Lung (tissue), 11 donors: ENCODE measurements at regions not wholly inside any gene's neighbourhood (a gene's known extent, or its start where the extent isn't known, plus 50 kb on each side); places are given as distances from the start of the nearest gene placed in this dataset.

Source experiments
- ATAC-seq: fragments of 200-7000 bp; cut with Tn5 transposase; one replicate; pipeline ENCODE4 v1.9.1; 2020; ENCODE audit warnings: moderate number of reproducible peaks; ENCODE audit not compliant: insufficient read depth, low FRiP score
- DNase-seq, 3 donors: peaks; one replicate each; pipeline ENCODE4 v3.0.0-alpha.2; 2013 to 2017
- H3K27ac ChIP-seq, 2 donors: one replicate each; pipeline ENCODE4 v1.5.1; 2013; ENCODE audit warnings: mild to moderate bottlenecking in 2 of 2, moderate library complexity in 2 of 2, control low read depth in 1 of 2, inconsistent platforms in 1 of 2, low read depth in 1 of 2, low read length in 1 of 2
- H3K27me3 ChIP-seq, 3 donors: one replicate each; pipeline ENCODE4 v1.5.1; 2013; ENCODE audit warnings: low read length in 2 of 3; ENCODE audit not compliant: control insufficient read depth in 3 of 3, insufficient read depth in 3 of 3
- H3K36me3 ChIP-seq, 4 donors: one replicate each; pipeline ENCODE4 v1.5.1; 2013; ENCODE audit warnings: low read length in 4 of 4, mild to moderate bottlenecking in 1 of 4, moderate library complexity in 1 of 4; ENCODE audit not compliant: control insufficient read depth in 4 of 4, insufficient read depth in 4 of 4
- H3K4me1 ChIP-seq, 5 donors: one replicate each; pipeline ENCODE4 v1.5.1; 2013; ENCODE audit warnings: low read length in 5 of 5, mild to moderate bottlenecking in 2 of 5, moderate library complexity in 1 of 5; ENCODE audit not compliant: control insufficient read depth in 5 of 5, insufficient read depth in 5 of 5
- H3K4me3 ChIP-seq: one replicate; pipeline ENCODE4 v1.5.1; 2013; ENCODE audit warnings: mild to moderate bottlenecking, control low read depth, moderate library complexity
- H3K9ac ChIP-seq, 2 donors: one replicate each; pipeline ENCODE4 v1.5.1; 2013; ENCODE audit warnings: low read length in 2 of 2, control low read depth in 1 of 2; ENCODE audit not compliant: insufficient read depth in 1 of 2
- H3K9me3 ChIP-seq, 4 donors: one replicate each; pipeline ENCODE4 v1.5.1; 2013; ENCODE audit warnings: low read length in 3 of 4, mild to moderate bottlenecking in 1 of 4, moderate library complexity in 1 of 4; ENCODE audit not compliant: control insufficient read depth in 4 of 4, insufficient read depth in 3 of 4
- CTCF ChIP-seq: IDR thresholded peaks from 2 replicates; pipeline ENCODE4 v1.5.1; 2012; ENCODE audit warnings: mild to moderate bottlenecking; ENCODE audit errors: control extremely low read depth, extremely low read depth
- WGBS, 2 donors: extraction: QIAGEN DNeasy Blood & Tissue Kit; methylation state at CpG; one replicate each; pipeline ENCODE4 v1.1.7; 2013; 5-methylcytosine and 5-hydroxymethylcytosine counted together
- donor health status: control.
- donor health status: control.
- donor health status: Bipolar disorder and iron deficiency.
- donor health status: healthy.
- donor health status: DM: yes; HTN: yes; CAD: no.

GRCh38 chr17:54426296-54426886 is 474.3 kb upstream of the TOM1L1 start:
- no peak overlapping the region for H3K27ac ChIP-seq
- H3K4me3 ChIP-seq: no peak overlapping the region
- H3K9me3 ChIP-seq: no peaks in the 10 kb centered on the region
- ATAC-seq: no peak
- H3K36me3 ChIP-seq: no peaks in the 10 kb centered on the region
- H3K9ac ChIP-seq: no peak overlapping the region
- H3K4me1 ChIP-seq: no peaks in the 10 kb centered on the region
- DNase-seq: peak in 2 of 3 donors; percentile 17 to 46
- H3K27me3 ChIP-seq: no peaks in the 10 kb centered on the region
- TF ChIP-seq CTCF: no peak
- 42 to 53% methylated on average over 1 of the region's 1 CpG for WGBS, 2 donors

- no peak for ATAC-seq
- no peak for TF ChIP-seq CTCF
- no peak for DNase-seq
- H3K27me3 ChIP-seq: no peaks in the 10 kb centered on the region
- H3K9ac ChIP-seq: no peak overlapping the region
- no peaks in the 10 kb centered on the region for H3K9me3 ChIP-seq
- 66% methylated on average over 10 of the region's 10 CpGs for WGBS, 2 donors
- H3K4me1 ChIP-seq: no peaks in the 10 kb centered on the region
- no peak overlapping the region for H3K4me3 ChIP-seq
- H3K27ac ChIP-seq: no peak overlapping the region
- H3K36me3 ChIP-seq: no peaks in the 10 kb centered on the region
Measured at GRCh38 chr17:54435966-54436365, 464.7 kb upstream of the TOM1L1 start.

GRCh38 chr17:54439816-54440215 is 460.8 kb upstream of the TOM1L1 start:
- Histone ChIP-seq H3K27me3 (no peaks in the 10 kb centered on the region), H3K9ac (no peak overlapping the region), H3K4me3 (no peak overlapping the region), H3K9me3 (no peaks in the 10 kb centered on the region), H3K4me1 (no peaks in the 10 kb centered on the region), H3K27ac (no peak overlapping the region), H3K36me3 (no peaks in the 10 kb centered on the region)
- DNase-seq (no peak), ATAC-seq (no peak)
- TF ChIP-seq CTCF: no peak
- 67 to 80% methylated on average over 7 of the region's 7 CpGs for WGBS, 2 donors

- DNase-seq (no peak), ATAC-seq (no peak)
- no peaks in the 10 kb centered on the region for H3K4me1 ChIP-seq
- 74 to 81% methylated on average over 1 of the region's 1 CpG for WGBS, 2 donors
- TF ChIP-seq CTCF: no peak
- H3K9ac ChIP-seq: no peak overlapping the region
- H3K36me3 ChIP-seq: no peaks in the 10 kb centered on the region
- peaks cover 0 to 13% (median 6%) of the 10 kb centered on the region in 4 donors for H3K9me3 ChIP-seq
- H3K4me3 ChIP-seq: no peak overlapping the region
- no peak overlapping the region for H3K27ac ChIP-seq
- no peaks in the 10 kb centered on the region for H3K27me3 ChIP-seq
Measured at GRCh38 chr17:54451051-54451450, 449.6 kb upstream of the TOM1L1 start.
